ENCODE measurements at regions not wholly inside any gene's neighbourhood (a gene's known extent, or its start where the extent isn't known, plus 50 kb on each side); places are given as distances from the start of the nearest gene placed in this dataset.

DNA sequence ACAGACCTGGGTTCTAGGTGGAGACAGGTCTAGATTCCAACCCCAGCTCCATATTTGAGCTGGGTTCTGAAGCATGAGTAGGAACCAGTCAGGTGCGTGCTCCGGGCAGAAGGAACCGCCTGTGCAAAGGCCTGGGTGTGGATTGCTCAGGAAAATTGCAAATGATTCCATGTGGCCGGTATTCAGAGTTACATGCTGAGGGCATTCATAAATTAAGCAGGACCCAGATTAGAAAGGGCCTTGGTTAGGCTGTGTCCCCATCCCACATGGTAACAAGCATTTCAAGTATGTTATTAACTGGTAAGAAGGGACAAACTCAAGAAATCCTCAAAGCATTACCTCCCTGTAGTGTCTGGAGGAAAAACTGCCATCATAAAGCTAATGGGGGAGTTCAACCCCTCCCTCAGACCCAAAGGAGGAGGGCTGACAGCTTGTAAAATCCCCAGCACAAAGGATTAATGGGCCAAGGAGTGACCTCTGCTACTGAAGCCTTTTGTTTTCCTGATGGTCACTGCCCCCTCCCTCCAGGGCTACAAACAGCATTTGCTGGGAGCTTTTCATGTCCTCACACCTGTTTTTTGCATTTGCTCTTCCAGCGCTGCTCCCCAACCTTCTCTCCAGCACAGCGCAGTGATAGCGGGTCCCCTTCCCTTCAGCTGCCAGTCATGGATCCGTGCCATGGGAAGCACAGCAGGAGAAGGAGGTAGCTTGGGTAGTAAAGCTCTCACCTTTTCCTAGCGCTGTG lies 218.0 kb downstream of the C16orf95 start:
- intact Hi-C loops (cut with micrococcal nuclease): no loop called here
- TF ChIP-seq, protein P1, sequence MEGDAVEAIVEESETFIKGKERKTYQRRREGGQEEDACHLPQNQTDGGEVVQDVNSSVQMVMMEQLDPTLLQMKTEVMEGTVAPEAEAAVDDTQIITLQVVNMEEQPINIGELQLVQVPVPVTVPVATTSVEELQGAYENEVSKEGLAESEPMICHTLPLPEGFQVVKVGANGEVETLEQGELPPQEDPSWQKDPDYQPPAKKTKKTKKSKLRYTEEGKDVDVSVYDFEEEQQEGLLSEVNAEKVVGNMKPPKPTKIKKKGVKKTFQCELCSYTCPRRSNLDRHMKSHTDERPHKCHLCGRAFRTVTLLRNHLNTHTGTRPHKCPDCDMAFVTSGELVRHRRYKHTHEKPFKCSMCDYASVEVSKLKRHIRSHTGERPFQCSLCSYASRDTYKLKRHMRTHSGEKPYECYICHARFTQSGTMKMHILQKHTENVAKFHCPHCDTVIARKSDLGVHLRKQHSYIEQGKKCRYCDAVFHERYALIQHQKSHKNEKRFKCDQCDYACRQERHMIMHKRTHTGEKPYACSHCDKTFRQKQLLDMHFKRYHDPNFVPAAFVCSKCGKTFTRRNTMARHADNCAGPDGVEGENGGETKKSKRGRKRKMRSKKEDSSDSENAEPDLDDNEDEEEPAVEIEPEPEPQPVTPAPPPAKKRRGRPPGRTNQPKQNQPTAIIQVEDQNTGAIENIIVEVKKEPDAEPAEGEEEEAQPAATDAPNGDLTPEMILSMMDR (IDR thresholded peaks at IDR 0.05): no peak
- Histone ChIP-seq H3K9me3 (ENCODE audit: control insufficient read depth, insufficient read depth, low read length) (no peaks in the 10 kb centered on the region), H3K27ac (ENCODE audit: low read length) (no peak overlapping the region), H3K27me3 (ENCODE audit: control insufficient read depth, insufficient read depth, low read length) (no peaks in the 10 kb centered on the region), H3K36me3 (ENCODE audit: control insufficient read depth, insufficient read depth, low read length) (no peaks in the 10 kb centered on the region), H3K4me1 (ENCODE audit: control insufficient read depth, insufficient read depth, low read length) (no peaks in the 10 kb centered on the region), H3K4me3 (ENCODE audit: low read length) (no peak overlapping the region)
- H3K4me3 Mint-ChIP-seq: no peak overlapping the region
- WGBS (ENCODE audit: insufficient coverage): 89% methylated on average over 9 of the region's 9 CpGs
- no peaks in the 10 kb centered on the region for H3K36me3 Mint-ChIP-seq
- no peak for DNase-seq
- peaks cover 3 to 8% of the 10 kb centered on the region in 2 donors for H3K27me3 Mint-ChIP-seq (ENCODE audit: low read depth in 2 of 2)
- H3K4me1 Mint-ChIP-seq: no peaks in the 10 kb centered on the region
- no peaks in the 10 kb centered on the region for H3K9me3 Mint-ChIP-seq
- no peak for ATAC-seq
- no peak overlapping the region for H3K27ac Mint-ChIP-seq

DNA sequence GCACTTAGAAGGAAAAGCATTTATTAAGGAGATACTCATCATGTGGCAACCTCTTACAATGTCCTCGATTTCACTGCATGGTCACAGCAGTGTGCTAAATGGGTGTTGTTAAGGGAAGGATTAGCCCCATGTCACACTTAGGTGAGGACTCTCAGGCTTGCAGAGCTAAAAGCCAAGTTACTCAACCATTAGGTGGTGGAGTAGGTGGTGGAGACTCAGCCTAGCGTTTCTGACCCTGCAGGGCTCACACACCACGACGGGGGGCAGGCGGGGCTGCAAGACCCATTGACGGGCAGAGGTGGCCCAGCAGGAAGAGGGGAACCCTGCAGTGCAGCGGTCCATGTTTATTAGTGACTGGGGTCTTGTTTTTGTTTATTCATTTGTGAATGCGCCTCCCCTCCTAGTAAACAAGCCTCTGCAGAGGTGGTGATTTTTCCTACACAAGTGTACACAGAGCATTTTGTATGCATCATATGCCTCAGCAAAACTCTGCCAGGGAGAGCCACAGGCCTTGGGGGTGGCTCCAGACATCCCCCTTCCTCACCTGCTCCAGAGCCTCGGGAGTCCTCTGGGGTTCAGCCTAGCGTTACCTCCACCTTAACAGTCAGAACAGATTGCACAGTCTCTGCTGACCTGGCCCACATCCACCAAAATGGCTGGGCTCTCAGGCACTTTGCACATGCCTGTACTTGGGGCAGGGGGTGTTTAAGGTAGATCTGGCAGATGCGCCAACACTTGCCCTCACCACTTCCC lies 216.7 kb downstream of the C16orf95 start:
- Histone ChIP-seq H3K27ac (ENCODE audit: low read length) (no peak overlapping the region), H3K36me3 (ENCODE audit: control insufficient read depth, insufficient read depth, low read length) (no peaks in the 10 kb centered on the region), H3K4me1 (ENCODE audit: control insufficient read depth, insufficient read depth, low read length) (no peaks in the 10 kb centered on the region), H3K27me3 (ENCODE audit: control insufficient read depth, insufficient read depth, low read length) (no peaks in the 10 kb centered on the region), H3K9me3 (ENCODE audit: control insufficient read depth, insufficient read depth, low read length) (no peaks in the 10 kb centered on the region), H3K4me3 (ENCODE audit: low read length) (no peak overlapping the region)
- H3K4me1 Mint-ChIP-seq: no peaks in the 10 kb centered on the region
- no peak for DNase-seq
- no peak overlapping the region for H3K27ac Mint-ChIP-seq
- no peaks in the 10 kb centered on the region for H3K36me3 Mint-ChIP-seq
- no peaks in the 10 kb centered on the region for H3K9me3 Mint-ChIP-seq
- no peak overlapping the region for H3K4me3 Mint-ChIP-seq
- intact Hi-C loops (cut with micrococcal nuclease): no loop called here
- TF ChIP-seq, protein P1 (IDR thresholded peaks at IDR 0.05): no peak
- 76% methylated on average over 10 of the region's 11 CpGs for WGBS (ENCODE audit: insufficient coverage)
- H3K27me3 Mint-ChIP-seq (ENCODE audit: low read depth in 2 of 2): peaks cover 8% of the 10 kb centered on the region in 2 donors
- ATAC-seq: no peak

GRCh38 chr16:87101903-87102302 lies 215.3 kb downstream of the C16orf95 start:
- Histone ChIP-seq H3K9me3 (ENCODE audit: control insufficient read depth, insufficient read depth, low read length) (no peaks in the 10 kb centered on the region), H3K4me3 (ENCODE audit: low read length) (no peak overlapping the region), H3K27ac (ENCODE audit: low read length) (no peak overlapping the region), H3K4me1 (ENCODE audit: control insufficient read depth, insufficient read depth, low read length) (no peaks in the 10 kb centered on the region), H3K27me3 (ENCODE audit: control insufficient read depth, insufficient read depth, low read length) (no peaks in the 10 kb centered on the region), H3K36me3 (ENCODE audit: control insufficient read depth, insufficient read depth, low read length) (no peaks in the 10 kb centered on the region)
- TF ChIP-seq, protein P1 (IDR thresholded peaks at IDR 0.05): no peak
- ATAC-seq (no peak), DNase-seq (no peak)
- no peaks in the 10 kb centered on the region for H3K9me3 Mint-ChIP-seq
- 85% methylated on average over 3 of the region's 3 CpGs for WGBS (ENCODE audit: insufficient coverage)
- H3K27ac Mint-ChIP-seq: no peak overlapping the region
- no peaks in the 10 kb centered on the region for H3K36me3 Mint-ChIP-seq
- peaks cover 0 to 9% of the 10 kb centered on the region in 2 donors for H3K27me3 Mint-ChIP-seq (ENCODE audit: low read depth in 2 of 2)
- intact Hi-C loops (cut with micrococcal nuclease): no loop called here
- no peaks in the 10 kb centered on the region for H3K4me1 Mint-ChIP-seq
- H3K4me3 Mint-ChIP-seq: no peak overlapping the region

Data from natural killer cell (primary cell).